CD1c-positive myeloid dendritic cell (primary cell): ENCODE measurements at regions not wholly inside any gene's neighbourhood (a gene's known extent, or its start where the extent isn't known, plus 50 kb on each side); places are given as distances from the start of the nearest gene placed in this dataset.

ENCODE experiments used
- DNase-seq: peaks from one replicate; pipeline ENCODE4 v3.0.0-alpha.2; 2016; ENCODE audit errors: extremely low spot score

DNA sequence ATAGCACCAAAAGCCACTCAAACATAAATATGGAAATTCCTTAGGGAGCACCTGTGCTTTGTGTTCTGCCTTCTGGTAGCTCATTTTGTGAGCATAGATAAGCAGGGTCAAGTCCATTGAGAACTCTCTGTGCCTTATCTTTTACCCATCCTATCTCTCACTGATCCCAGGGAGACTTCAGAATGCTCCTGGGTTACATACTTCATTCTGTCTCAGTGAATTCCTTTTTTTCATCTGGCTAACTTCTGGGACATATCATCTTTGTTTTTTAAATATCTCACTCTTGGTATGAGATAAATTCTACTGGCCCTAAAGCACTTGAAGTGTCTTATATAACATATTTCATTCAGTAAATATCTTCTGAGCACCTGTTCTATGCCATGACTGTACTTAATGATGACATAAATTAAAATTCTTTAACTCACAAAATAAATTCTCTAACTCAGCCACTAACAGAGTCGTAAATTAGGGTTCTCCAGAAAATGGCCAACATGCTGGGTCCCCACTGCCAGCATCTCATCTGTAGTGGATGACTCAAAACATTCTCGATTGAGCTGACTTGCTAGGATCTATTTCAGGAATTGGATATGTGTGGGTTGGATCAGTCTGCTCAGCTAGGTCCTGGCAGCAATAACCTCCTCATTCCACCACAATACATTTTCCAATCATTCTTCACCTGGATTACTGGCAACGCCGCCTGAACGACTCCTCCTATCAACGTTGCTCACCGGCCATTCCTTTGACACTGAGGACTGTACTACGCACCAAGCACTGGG lies 170.2 kb downstream of the FOXO1 start:
- no peak for DNase-seq

DNA sequence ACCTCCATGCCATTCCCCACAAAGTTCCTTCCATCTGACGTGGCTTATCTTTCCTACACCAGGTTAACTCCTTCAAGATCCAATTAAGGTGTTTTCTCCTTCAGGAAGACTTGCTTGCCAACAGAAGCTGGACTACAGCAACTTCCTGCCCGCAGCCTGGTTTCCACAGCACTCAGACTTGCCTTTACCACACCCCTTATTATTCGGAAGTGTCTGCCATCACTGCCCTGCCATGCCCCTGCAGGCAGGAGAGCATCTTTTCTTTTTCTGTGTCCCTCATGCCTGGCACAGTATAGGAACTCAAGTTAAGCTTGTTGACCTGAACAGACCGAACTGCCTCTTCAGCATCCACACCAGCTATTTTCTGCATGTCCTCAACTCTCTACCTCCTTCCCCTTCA lies 168.0 kb downstream of the FOXO1 start:
- no peak for DNase-seq

DNA sequence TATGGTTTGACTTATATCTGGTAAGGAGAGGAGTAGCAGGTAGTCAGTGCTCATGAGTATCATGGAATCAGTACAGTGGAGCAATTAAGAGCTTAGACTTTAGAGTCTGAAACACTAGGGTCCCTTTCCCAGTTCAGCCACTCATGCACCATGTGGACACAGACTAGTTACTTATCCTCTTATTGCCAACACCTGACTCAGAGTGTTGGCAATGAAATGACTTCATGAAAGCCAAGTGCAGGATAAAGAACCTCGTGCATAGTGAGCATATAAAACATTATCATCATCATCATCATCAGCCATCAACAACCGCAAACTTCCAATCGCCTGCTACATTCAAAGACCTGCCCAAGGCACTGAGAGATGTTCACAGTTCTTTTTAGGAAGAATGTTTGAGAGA lies 164.2 kb downstream of the FOXO1 start:
- no peak for DNase-seq

DNA sequence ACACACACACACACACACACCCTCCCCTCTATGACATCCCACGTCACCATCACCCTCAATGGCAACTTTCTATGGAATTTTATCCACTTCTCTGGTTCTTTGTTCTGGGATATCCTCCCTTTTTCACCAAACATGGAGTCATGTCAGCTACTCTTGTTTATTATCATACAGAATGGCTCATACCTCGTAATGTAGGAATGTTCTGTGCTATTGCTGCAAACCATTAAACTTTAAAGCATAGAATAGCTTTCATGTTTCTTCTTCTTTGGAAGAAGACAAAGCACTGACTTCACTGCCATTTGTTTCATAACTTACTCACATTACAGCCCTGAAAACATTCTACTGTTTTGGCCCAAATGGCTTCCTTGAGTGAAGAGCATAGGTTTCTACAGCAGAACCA lies 163.4 kb downstream of the FOXO1 start:
- no peak for DNase-seq

DNA sequence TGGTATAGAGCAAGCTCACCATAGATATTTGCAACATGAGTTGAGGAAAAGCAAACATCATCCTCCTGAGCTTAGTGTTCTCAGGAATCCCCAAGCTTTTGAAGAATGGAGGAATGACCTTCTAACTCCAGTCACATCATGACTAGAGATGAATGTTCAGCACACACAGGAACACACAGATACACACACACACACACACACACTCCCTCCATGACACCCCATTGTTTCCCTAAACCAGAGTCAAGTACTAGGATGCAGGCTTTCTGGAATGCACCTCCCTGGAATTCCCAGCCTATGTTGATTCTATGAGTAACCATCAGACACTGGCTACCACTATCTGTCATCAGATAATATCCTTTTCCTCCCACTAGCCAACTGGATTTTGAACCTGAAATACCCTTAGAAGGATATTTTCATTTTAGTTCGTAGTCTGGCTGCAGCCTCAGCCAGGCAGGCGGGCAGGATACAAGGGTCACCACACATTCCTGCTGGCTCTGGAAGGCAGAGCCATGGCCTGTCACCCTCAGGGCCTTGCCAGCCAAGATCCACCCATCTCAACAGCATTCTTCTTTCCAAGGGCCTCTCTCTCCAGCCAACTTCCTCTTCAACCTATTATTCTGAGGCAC lies 162.4 kb downstream of the FOXO1 start:
- DNase-seq, result no peak

DNA sequence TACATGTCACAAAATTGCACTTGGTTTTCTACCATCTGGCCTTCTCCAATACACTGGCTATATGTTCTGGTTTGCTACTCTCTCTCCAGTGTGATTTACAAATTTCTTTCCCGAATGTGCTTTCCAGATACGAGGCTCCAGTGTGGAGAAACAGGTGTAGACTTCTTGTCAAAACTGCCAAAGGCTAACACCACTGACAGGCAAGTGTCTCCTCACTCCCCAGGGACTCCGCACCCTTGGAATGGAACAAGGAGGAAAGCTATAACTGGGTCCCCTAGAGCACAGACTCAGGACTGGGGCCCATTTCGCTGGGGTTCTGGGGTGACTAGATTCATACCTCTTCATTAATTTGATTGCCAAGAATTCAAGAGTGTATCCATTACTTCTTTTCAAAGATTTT lies 161.8 kb downstream of the FOXO1 start:
- DNase-seq, result no peak

DNA sequence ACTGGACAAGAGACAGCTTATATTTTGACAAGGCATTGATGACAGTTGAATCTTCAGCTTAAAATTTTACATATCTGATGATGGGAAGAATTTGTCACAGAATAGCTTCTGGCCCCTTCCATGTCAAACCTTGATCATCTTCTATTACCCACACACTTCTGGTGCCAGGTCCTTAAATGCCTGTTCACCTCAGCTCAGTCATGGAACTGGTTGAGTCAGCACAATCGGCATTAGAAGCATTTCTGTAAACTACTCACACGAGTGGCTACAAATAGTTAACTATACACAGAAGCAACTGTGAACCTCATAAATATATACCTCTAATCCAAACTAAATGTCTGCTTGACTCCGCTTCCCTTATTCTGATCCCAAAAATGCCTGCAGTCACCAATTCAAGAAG lies 161.2 kb downstream of the FOXO1 start:
- no peak for DNase-seq
